ENCODE measurements at regions not wholly inside any gene's neighbourhood (a gene's known extent, or its start where the extent isn't known, plus 50 kb on each side); places are given as distances from the start of the nearest gene placed in this dataset.
A peak's percentile ranks its signal among the peaks of the same experiment; 100 is the strongest.
"Not testable (repeated sequence)": the region's sequence is repeated elsewhere in the genome, so short reads cannot be mapped to it uniquely, and the experiment has no call there.

DNA sequence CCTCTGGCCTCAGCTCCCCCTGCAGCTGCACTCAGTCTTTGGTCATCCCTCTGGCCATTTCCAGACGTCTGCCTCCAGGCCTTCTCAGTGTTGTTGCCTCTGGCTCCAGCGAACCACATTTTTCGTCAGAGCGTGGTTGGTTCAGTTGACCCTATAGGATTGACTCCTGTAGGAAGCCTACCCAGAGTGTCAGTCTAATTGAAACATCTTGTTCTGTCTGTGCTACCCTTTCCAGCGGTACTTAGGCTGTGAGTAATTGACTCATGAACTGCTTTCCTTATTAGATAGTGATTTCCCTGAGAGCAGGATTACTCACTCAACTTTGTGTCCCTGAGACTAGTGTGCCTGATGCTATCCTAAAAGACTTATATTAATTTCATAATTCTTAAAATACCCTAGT, 373.2 kb downstream of the ATP23 start:
- FAIRE-seq = no peak

DNA sequence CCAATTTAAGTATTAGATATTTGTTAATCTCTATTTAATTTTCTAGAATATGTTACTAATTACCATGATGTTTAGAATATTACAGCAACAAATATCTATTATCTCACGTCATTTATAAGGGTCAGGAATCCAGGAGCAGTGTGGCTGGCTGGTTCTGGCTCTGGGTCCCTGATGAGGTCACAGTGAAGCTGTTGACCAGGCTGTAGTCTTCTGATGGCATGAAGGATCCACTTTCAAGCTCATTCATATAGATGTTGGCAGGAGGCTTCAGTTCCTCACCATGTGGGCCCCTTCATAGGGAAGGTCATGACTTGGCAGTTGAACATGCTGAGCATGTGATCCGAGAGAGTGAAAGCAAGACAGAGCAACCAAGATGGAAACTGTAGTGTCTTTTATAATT, 375.6 kb downstream of the ATP23 start:
- no peak for FAIRE-seq

DNA sequence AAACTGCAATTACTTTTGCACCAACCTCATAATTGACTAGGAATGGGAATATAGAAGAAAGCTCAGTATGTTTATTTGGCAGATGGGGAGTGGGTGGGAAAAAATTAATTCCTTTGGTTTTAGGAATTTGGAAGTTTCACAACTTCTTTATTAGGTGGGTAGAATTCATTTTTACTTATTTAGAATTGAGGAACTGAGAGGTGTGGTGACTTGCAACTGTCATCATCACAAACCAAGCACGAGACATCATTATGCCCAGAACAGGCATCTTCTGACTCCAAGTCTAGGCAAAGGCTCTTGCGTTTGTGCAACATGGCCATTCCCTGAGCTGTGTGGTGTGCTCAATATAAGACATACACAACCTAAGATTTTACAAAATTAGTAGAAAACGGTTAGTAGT, 380.0 kb downstream of the ATP23 start:
- FAIRE-seq = no peak

DNA sequence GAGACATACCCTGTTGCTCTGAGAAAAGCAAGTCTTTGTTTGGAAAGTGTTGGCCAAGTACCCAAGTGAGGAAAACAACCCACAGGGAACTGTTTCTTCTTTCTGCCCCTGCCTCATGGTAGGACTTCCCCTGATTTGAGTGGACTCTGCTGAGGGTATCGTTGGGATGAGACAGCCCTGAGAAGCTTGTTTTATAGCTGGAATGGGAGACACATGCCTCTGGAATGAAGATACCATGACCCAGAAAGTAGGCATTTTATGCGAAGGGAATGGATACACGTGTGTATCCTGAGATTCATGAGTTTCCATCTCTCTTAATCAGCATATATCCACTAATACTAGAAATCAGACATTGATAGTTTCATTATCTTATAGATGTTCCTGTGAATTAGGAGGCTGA, 382.3 kb downstream of the ATP23 start:
- FAIRE-seq = no peak

DNA sequence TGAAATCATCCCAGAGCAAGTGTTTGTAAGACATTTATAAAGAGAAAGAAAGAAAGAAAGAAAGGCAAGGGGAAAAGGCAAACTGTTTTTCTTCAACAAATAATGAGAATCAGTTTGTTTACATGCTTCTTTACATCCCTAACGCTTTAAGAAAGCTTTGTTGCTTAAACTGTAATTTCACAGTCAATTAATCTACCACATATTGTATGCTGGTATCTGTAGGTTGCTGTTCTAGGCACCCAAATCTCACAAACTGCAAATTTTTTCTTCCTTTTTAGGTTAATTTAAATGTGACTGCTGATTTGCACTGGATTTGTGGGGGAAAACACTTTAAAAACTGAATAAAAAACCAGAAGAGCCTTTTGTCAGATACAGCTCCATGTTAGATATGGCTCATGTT, 384.2 kb downstream of the ATP23 start:
- no peak for FAIRE-seq

DNA sequence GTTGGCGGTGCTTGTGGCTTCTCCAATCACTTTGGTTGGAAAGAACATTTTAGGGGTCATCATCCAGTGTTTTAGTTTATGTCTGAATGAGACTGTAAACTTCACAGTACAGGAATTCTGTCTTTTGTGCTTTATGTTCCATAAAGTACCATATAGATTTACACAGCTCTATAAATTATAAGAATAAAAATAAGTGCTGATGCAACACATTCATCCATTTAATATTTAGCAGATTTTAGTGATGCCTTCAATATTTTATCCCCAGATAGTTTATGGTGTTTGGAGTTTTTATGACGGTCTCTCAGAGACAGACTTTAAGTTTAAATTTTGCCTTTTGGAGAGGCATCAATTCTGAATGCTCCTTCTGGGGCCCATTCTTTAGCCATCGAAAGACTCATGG, 385.2 kb downstream of the ATP23 start:
- FAIRE-seq = no peak

DNA sequence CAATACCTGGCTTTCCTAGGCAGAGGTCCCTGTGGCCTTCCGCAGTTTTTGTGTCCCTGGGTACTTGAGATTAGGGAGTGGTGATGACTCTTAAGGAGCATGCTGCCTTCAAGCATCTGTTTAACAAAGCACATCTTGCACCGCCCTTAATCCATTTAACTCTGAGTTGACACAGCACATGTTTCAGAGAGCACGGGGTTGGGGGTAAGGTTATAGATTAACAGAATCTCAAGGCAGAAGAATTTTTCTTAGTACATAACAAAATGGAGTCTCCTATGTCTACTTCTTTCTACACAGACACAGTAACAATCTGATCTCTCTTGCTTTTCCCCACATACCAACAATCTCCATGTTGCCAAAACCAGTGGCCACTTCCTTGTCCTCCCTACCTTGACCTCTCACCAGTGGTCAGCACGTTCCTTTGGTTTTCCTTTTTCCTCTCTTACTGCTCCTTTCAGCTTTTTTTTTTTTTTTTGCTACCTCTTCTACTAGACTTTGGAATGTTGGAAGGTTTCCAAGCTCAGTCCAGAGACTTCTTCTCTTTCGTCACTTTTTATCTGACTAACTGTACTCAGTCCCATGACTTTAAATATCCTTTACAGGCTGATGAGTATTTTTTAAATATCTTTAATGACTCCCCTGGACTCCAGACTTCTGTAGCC, 395.3 kb downstream of the ATP23 start:
- not testable (repeated sequence) for FAIRE-seq

DNA sequence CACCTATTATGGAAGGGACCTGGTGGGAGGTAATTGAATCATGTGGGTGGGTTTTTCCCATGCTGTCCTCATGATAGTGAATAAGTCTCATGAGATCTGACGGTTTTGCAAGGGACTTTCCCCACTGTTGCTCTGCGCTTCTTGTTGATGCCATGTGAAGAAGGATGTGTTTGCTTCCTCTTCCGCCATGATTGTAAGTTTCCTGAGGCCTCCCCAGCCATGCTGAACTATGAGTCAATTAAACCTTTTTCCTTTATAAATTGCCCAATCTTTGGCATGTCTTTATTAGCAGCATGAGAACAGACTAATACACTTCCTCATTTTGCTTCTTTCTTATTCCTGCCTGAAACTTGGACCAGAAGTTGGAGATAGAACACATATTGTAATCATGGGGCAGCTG, 396.2 kb downstream of the ATP23 start:
- FAIRE-seq = not testable (repeated sequence)

DNA sequence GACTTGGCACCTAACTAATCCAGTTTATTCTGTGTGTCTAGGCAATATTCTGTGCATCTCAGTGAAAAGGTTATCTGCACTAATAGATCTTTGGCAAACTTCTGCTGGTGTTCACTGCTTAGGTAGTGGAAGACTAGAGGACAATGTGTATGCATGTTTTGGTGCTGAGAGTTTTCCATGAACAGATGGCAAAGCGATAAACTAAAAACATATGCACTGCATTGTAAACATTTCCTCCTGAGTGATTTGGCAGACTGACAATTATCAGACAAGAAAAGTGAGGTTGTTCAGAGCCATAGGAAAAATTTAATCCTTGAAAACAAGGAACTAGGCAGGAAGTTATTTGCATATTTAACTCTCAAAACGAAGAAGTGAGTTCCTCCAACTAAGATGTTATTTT, 400.4 kb downstream of the ATP23 start:
- no peak for FAIRE-seq

DNA sequence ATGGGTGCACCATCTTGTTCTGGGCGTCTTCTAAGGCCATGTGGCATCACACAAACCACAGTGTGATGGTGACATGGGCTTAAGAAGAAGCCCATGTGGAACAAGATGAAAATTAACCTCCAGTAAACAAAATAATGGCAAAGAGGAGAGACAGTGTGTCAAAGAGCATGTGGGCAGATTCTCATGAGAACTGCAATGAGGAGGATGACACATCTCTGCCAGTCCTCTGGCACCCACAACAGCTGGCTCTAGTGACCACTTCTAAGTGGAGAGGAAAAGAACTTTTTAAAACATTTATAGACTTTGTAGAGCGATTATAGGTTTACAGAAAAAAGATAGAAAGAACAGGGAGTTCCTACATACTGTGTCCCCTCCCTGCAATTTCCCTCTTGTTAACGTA, 401.4 kb downstream of the ATP23 start:
- FAIRE-seq = no peak

DNA sequence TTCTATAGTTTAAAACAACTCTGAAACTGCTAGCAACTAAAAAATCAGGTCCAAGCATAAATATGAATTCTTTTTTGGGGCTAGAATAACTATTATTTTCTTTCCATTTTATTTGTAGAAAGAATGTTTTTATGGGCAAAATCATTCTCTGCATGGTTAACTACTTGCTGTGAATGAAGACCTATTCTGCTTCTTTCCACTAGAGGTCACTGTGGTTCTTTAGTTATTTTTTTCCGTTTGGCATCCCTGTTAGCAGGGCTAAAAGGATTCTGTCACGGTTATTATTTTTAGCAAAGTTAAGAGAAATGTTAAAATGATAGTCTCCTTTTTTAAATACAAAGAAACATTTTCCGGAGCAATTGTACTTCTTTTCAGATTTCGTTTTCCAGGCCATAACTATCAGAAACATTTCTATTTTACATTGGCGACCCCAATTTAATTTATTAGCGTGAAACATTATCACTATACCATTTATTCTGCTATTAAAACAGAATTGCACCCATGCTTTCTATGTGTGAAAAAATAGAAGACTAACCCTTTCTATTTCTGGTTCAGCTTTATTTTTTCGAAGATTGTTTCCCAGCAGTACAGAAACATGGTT, 404.8 kb downstream of the ATP23 start:
- peak; percentile 95 for FAIRE-seq

DNA sequence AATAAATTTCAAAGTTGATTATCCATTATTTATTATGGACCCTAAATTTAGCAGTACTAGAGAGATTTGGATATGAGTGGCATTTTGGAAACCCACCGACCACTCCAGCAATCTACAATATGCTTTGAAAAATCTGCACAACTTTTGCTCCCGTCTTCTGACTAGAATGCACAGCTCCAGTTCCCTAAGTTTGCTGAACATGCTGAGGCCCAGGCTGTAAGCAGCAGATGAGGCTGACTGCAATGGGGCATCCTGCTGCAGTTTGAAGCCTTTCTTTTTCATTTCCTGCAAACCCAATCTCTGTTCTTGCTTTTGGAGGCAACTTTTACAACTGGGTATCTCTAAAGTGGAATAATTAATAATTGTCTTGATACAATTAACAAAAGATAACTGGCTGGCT, 405.8 kb downstream of the ATP23 start:
- FAIRE-seq = no peak

DNA sequence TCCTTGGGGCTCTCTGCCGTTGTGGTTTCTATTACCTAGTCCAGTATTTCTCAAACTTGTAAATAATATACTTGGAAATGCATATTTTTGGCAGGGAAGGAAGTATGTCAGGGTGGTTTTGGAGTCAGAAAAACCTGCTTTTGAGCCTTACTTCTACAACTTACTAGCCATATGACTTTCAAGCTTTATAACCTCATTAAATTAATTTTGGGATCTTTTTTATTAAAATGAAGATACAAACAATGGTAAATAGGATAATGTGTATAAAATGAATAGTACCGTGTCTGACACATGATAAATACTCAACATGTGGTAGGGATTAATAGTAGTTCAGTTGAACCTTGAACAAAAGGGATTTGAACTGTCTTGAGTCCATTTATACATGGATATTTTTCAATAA, 406.3 kb downstream of the ATP23 start:
- FAIRE-seq = no peak

DNA sequence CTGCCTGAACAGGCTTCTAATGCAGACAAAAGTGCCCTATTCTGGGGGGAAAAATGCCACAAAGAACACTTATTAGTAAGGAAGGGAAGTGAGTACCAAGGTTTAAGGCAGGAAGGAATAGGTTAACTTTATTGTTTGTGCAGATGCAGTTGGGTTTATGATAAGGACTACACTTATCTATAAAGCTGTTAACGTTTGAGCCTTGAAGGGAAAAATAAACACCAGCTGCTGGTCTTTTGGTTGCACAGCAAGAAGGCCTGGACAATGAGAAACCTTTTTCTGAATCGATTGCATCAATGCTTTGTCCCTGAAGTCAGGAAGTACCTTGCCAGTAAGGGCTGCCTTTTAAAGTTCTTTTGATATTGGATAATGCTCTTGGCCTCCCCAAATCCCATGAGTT, 407.8 kb downstream of the ATP23 start:
- FAIRE-seq = no peak

DNA sequence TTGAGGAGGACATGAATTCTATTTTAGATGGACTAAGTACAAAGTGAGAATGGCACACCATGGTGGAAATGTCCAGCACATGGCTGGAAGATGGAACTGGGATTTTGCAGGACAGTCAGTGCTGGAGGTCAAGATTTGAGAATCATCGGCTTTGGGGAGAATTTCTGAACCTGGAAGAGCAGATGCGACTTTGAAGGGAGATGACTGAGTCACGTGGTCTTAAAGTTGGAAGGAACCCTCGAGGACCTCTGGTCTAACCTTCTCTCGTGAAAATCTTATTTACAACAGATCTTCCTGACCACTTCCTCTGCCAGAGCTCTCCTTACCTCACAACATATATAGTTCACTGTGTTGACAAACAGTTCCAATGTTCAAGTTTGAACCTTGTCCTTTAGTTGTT, 415.4 kb downstream of the ATP23 start:
- no peak for FAIRE-seq

DNA sequence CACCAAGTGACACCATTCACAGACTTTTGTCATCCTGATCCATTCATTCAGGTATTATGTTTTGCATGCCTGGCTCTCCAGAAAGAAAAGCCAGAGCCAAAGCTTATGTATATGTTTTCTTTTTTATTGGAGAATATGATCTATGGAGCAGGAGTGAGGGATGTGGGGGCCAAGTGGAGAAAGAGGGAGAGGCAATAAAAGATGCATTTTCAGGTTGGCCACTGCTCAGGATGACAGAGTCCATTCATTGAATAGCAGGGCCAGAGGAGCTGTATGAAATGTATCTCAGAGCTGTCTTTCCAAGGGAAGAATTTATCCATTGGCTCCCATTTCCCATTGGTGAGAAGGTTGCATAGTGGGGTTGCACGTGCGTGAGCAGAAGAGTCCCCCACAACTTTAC, 416.1 kb downstream of the ATP23 start:
- FAIRE-seq = no peak

DNA sequence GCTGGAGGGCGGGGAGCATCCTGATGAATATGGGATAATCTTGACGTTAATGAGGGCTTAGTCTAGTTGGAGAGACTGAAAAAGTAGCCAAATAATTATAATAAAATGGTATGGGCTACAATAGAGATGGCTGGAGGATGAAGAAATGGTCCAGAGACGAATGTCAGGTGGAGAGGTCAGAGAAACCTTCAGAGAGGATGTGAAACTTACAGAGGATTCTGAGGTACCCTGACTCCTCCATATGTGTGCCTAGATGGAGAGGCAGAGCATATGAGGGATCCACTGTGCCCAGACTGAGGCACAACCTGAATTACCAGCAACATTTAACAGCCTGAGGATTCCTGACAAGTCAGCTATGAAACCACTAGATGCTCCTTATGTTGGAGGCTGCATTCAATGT, 417.0 kb downstream of the ATP23 start:
- no peak for FAIRE-seq

DNA sequence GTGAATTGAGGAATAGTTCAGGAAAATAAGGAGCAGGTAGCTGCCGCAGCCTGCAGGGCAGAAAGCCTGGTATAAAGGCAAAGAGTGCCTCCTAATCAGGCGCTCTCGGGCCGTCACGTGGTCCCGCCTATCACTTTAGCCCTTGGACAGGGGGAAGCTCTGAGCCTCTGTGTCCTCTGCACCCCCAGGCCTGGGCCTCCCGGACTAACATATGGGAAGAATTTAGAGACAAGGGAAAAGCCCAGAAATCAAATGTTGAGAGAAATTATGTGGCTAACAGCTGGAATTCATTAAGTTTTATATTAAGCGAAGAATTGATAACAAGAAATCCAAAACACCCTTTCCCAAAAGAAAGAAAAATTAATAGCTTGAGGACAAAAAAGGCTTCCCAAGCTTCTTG, 417.7 kb downstream of the ATP23 start:
- FAIRE-seq = no peak

DNA sequence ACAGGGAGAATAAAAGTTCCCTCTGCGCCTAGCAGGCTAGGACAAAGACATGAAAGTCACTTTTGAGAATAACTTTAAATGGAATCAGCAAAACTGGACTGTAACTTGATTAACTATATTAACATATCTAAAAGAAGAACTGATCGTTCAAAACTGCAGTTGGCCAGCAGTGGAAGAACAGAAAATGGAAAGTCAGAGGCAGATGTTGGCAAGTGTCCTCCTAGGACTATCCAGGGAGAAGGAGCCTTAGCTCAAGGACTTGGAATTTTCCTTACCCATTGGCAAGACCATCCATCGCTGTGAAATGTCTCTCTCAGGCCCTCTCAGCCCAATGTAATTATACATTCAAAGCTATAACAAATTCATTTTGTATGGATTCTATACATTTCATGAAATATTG, 419.7 kb downstream of the ATP23 start:
- no peak for FAIRE-seq

DNA sequence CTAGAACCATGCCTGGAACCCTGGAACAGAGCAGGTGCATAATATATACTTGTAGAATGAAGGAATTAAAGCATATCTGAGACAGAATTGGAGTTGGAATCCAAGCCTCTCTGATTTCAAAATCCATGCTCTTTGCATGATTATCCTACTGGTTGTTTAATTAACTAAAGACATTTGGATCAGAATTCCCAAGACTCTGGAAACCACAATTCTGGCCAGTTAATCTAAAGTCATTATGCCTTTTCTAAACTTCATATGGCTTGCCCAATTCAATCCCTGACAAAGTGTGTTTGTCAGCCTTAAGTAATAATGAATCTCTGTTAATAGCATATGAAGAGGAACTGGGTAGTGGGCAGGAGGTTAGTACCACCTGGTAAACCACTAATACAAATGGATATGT, 422.6 kb downstream of the ATP23 start:
- FAIRE-seq = no peak

DNA sequence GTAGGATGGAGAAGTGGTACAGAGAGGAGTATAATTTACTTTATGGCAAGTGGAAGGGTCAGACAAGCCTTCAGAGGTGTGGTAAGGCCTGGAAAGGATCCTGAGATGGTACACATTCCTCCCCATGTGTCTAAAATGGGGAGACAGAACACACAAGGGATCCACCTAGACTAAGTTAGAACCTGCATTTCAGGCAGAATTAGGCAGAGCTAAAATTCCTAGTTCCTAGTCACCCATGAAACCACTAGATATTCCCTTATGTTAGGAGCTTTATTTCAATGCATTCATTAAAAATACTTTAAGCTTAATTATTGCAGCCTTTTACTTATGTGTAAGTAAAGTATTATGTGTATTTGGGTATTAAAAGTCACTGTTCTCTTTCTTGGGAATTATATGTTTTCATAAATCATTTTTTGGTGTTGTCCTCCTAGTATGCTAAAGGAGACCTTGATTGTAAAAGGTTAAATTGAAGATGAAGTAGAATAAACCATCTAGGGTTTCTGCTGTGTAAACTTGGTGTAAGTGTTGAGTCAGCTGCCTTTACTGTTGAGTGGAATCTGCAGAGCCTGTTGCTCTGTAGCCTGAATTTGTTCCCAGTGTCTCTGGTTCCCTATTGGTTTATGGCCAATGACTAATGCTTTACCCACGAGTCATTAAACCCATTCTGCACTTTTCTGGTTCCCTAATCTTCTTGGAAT, 423.2 kb downstream of the ATP23 start:
- FAIRE-seq = no peak

DNA sequence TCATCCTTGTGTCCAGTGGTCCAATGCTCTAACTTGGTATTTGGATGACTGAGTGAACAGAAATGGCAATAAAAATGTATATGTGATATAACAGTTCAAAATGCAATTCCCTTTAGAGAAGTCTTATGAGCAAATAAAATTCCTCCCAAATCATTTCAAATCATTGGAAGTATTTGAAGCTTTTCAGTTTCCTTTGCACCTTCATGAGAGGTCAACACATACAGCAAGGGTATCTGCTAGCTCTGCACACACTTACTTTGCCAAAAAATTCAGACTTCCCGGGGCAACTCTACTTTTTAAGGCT, 423.7 kb downstream of the ATP23 start:
- no peak for FAIRE-seq

DNA sequence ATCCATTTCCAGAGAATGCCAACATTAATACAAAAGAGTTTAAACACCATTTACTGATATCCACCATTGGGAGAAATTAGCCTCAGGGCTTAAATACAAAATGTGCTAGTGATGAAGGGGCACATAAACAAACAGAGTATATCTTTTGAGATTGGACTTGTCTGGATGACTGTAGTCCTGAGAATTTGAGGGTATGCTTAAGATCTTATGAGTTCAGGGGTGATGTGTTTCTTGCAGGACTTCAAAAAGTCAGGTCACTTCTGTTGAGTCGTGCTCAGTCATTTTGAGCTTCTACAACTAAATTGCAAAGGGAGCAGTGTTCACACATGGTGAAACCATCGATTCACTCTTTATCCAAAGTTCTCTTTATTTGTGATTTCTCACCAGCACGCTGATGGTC, 425.7 kb downstream of the ATP23 start:
- no peak for FAIRE-seq

DNA sequence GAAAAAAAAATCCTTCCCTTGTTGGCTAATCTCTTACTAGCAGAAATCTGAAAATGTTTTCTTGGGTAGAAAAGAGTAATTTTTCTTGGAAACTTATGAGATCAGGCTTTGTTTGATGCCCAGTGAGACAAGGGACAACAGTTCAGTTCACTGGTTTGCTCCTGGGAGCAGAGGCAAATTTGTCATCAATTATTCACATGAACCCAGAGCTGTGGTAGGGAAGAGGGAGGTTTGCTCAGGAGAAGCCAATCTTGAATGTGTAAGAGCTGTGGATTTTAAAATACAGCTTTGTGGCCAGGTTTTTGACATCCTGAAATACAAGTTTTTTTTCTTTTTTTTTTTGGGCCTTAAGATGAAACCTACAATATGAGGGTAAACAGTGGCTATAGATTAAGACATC, 426.6 kb downstream of the ATP23 start:
- no peak for FAIRE-seq

DNA sequence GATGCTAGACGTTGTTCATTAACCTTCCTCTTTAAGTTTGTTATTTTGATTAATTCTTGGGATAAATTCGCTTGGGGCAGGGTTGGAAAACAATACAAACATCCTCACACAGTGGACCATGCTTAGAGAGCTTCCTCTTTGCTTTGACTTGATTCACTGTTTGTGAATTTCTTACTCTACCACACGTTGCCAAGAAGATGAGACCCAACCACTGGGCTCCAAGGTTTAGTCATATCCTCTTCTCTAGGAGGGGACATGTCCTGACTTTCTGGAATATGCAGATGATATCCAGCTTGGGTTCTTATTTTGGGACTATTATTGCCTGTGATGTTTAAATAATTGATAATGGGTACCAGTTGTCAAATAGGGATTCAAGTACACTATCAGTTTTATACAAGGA, 428.2 kb downstream of the ATP23 start:
- no peak for FAIRE-seq
